ENCODE measurements at regions not wholly inside any gene's neighbourhood (a gene's known extent, or its start where the extent isn't known, plus 50 kb on each side); places are given as distances from the start of the nearest gene placed in this dataset.

DNA sequence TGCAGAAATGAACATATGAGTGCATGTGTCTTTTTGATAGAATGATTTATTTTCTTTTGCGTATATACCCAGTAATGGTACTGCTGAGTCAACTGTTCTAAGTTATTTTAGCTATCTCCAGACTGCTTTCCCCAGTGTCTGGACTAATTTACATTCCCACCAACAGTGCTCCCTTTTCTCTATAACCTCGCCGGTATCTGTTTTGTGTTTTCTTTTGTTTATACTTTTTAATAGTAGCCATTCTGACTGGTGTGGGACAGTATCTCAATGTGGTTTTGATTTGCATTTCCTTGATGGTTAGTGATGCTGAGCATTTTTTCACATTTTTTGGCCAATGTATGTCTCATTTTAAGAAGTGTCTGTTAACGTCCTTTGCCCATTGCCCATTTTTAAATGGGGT, 218.6 kb upstream of the KCNIP4 start:
- TF ChIP-seq CTCF (conservative IDR thresholded peaks at IDR 0.05; ENCODE audit: low read length) (no peak), EZH2phosphoT487 (IDR thresholded peaks at IDR 0.05; ENCODE audit: borderline replicate concordance, low read depth, low read length) (no peak)
